ENCODE measurements at regions not wholly inside any gene's neighbourhood (a gene's known extent, or its start where the extent isn't known, plus 50 kb on each side); places are given as distances from the start of the nearest gene placed in this dataset.

DNA sequence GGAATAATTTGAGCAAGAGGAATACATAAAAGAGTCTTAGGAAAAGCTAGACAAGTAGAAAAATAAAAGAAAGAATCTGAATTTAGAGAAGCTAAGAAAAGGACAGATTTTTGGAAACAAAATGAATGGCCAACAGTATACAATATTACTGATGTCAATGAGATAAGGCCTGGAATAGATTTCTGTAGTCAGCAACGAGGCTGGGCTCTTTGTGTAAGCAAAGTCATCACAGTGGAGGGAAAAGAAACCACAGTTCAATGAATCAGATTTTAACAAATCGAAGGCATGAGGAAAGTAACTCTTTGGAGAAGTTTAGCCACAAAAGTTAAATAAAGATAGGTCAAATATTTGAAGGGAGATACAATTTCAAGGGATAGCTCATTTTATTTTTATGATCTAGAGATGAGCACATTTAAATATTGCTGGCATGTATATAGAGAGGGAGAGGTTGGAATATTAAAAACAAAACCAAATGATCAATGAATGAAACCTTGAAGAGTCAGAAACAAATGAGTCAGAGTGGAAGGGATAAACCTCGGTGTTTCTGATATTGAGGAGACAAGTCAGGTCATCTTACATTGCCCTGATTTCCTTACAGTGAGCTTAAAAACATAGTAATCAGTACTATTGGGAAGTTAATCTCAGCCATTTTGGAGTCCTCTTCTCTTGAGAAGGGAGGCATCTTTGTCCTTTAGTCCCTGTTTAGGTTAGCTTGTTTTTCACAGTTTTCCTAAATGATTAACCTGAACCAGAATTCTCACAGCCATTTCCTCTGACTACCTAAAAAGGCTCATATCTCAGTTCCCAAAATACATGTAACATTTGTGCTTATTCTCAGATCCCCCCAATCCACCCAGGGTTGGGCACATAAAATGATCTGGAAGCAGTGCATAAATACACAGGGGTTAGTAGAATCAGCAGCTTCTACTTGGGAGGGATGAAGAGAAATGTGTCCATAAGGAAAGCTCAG is 620.0 kb upstream of the B3GALT2 start:
- no peak for DNase-seq

GRCh38 chr1:193799948-193800690 is 613.7 kb upstream of the B3GALT2 start:
- no peak for DNase-seq

GRCh38 chr1:193799371-193799770 is 613.0 kb upstream of the B3GALT2 start:
- DNase-seq, result no peak

DNA sequence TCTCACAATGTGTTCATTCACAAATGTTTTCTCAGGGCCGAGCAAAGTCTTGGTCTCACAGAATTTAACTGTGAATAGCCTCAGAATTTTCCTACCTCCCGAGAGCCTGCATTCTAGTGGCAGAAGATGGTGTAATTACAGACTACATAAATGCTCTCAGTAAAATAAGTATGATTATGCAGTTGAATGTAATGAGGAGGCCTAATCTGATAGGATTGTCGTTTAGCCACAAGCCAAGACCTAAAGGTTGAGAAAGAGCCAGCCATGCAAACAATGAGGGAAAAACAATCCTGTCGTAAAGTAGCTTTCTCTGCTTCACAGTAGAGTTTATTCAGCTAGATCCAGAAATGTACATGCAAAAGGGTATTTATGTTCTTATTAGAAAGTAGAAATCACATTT is 607.8 kb upstream of the B3GALT2 start:
- DNase-seq, result no peak

DNA sequence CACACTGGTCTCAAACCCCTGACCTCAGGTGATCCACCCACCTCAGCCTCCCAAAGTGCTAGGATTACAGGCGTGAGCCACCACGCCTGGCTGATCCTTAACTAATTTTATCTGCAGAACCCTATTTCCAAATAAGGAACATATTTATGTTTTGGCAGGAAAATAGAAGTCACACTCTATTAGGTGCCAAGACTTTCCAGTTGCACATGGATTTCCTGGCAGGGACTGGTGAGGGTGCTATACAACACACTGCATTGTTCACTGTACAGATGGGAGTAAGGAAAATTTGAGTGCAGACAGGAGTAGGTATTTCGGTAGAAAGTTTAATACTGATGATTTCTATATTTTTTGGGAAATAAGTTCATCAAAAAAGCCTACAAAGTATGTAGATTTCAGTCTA is 605.3 kb upstream of the B3GALT2 start:
- DNase-seq, result no peak

GRCh38 chr1:193787061-193787460 is 600.6 kb upstream of the B3GALT2 start:
- no peak for DNase-seq

DNA sequence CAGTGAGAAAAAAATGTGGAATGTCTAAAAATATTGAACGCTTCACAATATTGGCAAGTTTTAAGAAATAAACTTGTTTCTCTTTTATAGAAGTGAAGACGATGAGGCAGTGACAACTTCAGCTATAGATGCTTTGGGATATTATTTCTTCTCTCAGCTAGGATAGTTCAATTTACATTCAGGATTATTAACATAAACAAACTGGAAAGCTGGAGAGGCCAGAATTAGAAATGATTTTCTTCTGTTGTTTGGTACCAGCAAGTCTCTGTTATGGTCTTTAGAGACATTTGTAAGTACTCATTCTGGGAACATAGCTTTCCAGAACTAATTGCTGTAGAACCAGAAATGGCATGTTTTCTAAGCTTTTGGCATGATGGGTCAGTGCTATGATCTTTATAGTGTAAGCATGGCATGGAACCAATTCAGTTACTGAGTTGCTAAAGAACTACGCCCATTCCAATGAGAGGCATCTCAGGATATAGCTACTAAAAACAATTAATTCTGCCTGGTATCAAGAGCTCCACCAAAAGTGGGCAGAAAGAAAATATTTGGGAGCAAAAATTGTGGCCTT is 599.5 kb upstream of the B3GALT2 start:
- DNase-seq, result no peak

- no peak for DNase-seq
These were observed 588.3 kb upstream of the B3GALT2 start for GRCh38 chr1:193774536-193775323.

DNA sequence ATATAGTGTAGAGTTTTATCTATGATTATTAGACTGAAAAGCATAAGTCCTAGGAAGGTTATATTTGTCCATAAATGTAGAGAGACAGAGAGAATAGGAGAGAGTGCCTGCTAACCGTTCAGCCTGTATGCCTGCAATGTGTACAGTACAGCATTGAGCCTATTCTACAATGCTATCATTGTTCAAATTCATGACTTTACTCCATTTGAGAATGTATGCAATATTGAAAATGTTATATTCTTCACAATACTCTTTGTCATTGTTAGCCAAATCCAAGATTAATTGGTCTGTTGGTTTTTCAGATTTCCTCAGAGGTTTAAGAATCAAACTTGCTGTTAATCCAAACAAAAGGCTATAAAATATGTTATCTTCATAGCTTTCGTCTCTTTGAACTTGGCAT is 585.2 kb upstream of the B3GALT2 start:
- no peak for DNase-seq

DNA sequence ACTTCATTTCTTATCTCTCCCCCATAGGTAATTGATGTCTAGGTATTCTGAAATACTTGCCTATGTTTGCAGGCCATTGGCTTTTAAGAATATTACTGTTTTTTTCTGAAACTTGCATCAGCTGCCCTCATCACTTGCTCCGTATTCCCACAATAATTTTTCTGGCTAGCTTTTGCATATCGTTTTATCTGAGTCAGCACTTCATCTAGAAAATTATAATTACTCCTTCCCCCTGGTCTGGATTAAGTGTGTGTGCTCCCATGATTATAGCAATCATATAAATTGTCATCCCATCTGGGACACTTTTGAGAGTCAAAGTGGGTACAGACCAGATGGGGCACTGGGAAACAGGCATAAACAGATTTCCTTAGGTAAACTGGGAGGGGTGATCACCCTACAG is 583.2 kb upstream of the B3GALT2 start:
- DNase-seq, result no peak

DNA sequence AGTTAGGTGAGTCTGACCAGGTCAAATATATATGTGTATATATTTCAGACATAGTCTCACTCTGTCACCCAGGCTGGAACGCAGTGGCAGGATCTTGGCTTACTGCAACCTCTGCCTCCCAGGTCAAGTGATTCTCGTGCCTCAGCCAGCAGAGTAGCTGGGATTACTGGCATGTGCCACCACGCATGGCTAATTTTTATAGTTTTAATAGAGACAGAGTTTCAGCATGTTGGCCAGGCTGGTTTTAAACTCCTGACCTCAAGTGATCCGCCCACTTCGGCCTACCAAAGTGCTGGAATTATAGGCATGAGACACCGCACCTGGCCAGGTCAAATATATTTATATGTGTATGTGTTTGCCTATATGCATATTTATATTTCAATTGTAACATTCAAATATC is 581.5 kb upstream of the B3GALT2 start:
- DNase-seq, result no peak

DNA sequence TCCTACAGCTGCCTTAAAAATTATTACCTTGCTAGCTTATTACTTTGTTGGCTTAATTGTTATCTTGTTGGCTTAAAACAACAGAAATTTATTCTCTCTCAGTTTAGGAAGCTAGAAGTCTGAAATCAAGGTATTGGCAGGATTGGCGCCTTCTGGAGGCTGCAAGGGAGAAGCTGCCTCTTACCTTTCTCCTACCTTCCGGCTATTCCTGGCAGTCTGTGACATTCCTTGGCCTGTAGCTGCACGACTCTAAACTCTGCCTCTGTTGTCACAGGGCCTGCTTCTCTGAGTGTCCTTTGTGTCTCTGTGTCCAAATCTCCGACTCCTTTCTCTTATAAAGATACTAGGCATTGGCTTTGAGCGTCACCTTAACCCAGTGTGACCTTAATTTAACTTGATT is 579.9 kb upstream of the B3GALT2 start:
- no peak for DNase-seq

DNA sequence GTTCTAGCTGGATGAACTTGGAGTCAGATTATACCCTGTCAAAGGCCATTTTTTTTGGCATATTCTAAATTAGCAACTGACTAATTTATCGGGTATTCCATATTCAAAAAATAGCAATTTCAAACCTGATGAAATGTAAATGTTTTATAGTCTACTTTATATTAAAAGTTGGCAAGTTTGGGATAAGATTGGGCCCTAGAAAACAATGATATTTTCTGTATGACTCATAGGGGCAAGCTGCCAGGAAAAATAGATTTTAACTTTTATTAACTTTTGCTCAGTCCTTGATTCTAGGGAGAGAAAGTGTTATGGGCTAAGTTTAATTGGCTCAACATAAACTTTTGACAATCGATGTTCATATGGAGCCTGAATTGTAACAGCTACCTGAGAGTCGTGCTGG is 576.9 kb upstream of the B3GALT2 start:
- no peak for DNase-seq

- DNase-seq, result no peak
These were observed 575.8 kb upstream of the B3GALT2 start for GRCh38 chr1:193762236-193762635.

DNA sequence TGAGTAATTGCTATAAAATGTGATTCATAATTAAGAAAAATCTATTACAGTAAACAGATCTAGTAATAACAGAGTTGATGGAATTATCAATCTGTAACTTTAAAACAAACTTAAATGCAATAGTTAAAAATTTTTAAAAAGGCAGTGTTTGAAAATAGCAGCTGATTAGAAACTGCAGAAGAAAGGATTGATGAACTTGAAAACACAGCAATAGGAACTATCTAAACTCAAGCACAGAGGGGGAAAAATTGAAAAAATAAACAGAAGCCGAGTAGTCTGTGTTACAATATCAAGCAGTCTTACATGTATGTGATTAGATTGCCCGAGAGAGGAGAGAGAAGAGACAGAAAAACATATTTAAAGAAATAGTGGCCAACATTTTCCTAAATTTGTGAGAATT is 569.0 kb upstream of the B3GALT2 start:
- no peak for DNase-seq

DNA sequence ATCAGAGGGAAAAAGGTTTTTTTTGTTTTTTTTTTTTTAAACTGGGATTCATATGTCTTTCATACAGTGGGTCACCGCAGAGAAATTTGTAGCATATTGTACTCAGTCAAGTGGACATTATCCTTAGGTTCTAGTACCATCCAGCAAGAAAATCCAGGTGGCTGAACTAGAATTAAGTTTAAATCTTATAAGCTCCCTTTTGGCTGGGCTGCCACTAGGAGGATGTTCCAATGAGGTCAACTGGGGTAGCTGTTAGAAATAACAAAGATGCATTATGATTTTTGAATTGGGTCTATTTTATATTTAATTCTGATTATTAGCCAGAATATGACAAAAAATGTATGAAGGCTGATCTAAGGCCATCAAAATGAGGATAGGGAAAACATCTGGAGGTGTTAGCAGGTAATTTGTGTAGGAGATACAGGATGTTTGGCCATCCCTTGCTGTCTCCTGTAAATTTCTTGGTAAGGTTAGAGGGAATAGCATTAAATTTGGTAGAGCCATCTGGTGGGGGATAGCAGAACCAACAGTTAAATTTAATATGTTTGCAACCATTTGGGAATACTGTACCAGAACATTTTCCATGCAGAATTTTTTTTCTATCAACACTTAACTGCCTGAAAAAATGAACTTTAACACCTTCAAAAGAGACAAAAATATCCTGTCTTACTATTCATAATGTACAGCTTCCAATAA is 568.5 kb upstream of the B3GALT2 start:
- no peak for DNase-seq

GRCh38 chr1:193754151-193754550 is 567.7 kb upstream of the B3GALT2 start:
- DNase-seq, result no peak

- no peak for DNase-seq
These were observed 566.8 kb upstream of the B3GALT2 start for GRCh38 chr1:193753038-193753756.

GRCh38 chr1:193749868-193750267 is 563.5 kb upstream of the B3GALT2 start:
- no peak for DNase-seq

- no peak for DNase-seq
These were observed 561.2 kb upstream of the B3GALT2 start for GRCh38 chr1:193747579-193747978.

DNA sequence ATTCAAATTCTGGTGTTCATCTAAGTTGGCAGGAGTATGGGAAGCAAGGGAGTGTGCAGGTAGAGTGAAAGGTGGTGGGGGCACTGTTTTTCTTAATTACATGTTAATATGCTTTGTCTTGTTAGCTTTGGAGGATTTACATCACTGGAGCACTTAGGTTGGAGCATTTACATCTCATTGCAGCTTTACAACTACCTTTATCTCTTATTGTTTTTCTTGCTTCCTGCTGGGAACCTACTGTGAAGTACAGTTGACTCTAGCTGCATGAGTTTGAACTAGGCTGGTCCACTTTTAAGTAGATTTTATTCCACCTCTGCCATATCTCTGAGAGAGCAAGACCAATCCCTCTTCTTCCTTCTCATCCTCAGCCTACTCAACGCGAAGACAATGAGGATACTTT is 554.8 kb upstream of the B3GALT2 start:
- DNase-seq, result no peak

DNA sequence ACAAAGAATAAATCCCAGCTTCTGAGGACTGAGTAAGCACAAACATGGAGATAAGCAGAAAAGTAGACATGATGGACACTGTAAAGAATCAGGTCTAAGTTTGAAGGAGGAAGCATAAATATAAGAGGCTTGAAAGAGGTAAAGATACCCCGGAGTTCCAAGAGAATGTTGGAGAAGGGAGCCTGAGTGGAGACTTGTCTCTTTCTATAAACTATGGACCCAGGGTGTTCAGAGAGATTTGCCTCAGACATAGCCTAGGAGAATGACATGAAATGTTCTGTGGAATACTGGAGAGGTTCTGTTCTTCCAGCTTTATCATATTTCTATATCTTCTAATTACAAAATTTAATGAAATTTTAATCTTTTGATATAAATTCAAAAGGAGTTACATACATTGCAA is 554.3 kb upstream of the B3GALT2 start:
- no peak for DNase-seq
